Suprapubic skin (tissue), 4 donors: ENCODE measurements at regions not wholly inside any gene's neighbourhood (a gene's known extent, or its start where the extent isn't known, plus 50 kb on each side); places are given as distances from the start of the nearest gene placed in this dataset.

Experiments used
- DNase-seq, 2 donors: peaks; one replicate each; pipeline ENCODE4 v3.0.0-alpha.2; 2019; ENCODE audit warnings: low spot score in 2 of 2
- H3K27ac ChIP-seq: fragments of 200-600 bp; sonication (generic); one replicate; pipeline ENCODE4 v1.5.1; 2019
- H3K27me3 ChIP-seq: fragments of 200-600 bp; sonication (generic); one replicate; pipeline ENCODE4 v1.5.1; 2019
- H3K36me3 ChIP-seq: fragments of 200-600 bp; sonication (generic); one replicate; pipeline ENCODE4 v1.5.1; 2019
- H3K4me1 ChIP-seq: fragments of 200-600 bp; sonication (generic); one replicate; pipeline ENCODE4 v1.5.1; 2019
- H3K4me3 ChIP-seq: fragments of 200-600 bp; sonication (generic); one replicate; pipeline ENCODE4 v1.5.1; 2019; ENCODE audit warnings: mild to moderate bottlenecking
- H3K9me3 ChIP-seq: fragments of 200-600 bp; sonication (generic); one replicate; pipeline ENCODE4 v1.5.1; 2019
- EP300 ChIP-seq: sonication (generic); formaldehyde crosslinking; IDR thresholded peaks from one replicate; pipeline ENCODE4 v1.6.1; 2017; ENCODE audit warnings: antibody characterized with exemption
- POLR2A ChIP-seq, 2 donors: fragments of 450-650 bp; IDR thresholded peaks; one replicate each; pipeline ENCODE4 v1.6.1; 2017; ENCODE audit warnings: antibody characterized with exemption in 2 of 2, mild to moderate bottlenecking in 2 of 2, moderate library complexity in 2 of 2
- POLR2AphosphoS5 ChIP-seq, 3 donors: sonication (generic); formaldehyde crosslinking; IDR thresholded peaks; one replicate each; pipeline ENCODE4 v1.6.1; 2017; ENCODE audit warnings: antibody characterized with exemption in 3 of 3
- WGBS: methylation state at CpG from one replicate; pipeline ENCODE4 v1.1.5; 2018; 5-methylcytosine and 5-hydroxymethylcytosine counted together
- TF ChIP-seq, protein P1 (sequence below), 2 donors: fragments of 200-600 bp in 1 of 2; fragments of 450-650 bp in 1 of 2; sonication (generic) in 1 of 2; IDR thresholded peaks; one replicate each; pipeline ENCODE4 v1.5.1; 2016 to 2019; ENCODE audit warnings: antibody characterized with exemption in 2 of 2, mild to moderate bottlenecking in 1 of 2, moderate library complexity in 1 of 2

DNA sequence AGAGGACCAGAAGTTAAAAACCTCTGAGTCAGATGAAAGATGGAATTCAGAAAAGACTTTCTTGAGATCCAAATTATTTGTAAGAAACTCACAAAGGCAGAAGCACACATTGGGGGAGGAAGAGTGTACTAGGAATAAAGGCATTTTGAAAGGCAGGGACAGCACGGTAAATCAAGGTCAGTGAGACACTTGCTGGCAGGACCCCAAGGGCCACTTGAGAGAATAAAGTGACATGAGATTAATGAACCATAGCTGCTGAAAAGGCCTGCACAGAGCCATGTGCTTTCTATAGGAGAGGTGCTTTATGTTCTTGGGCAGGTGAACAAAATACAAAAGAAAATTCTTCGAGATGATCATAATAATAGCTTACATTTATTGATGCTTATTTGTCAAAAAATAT lies 929.9 kb upstream of the MBL2 start:
- WGBS = 70% methylated on average over 2 of the region's 2 CpGs
- DNase-seq = no peak
- no peak for TF ChIP-seq POLR2AphosphoS5 (IDR thresholded peaks at IDR 0.05)
- no peak for TF ChIP-seq EP300
- TF ChIP-seq POLR2A (IDR thresholded peaks at IDR 0.05) = no peak
- TF ChIP-seq, protein P1, sequence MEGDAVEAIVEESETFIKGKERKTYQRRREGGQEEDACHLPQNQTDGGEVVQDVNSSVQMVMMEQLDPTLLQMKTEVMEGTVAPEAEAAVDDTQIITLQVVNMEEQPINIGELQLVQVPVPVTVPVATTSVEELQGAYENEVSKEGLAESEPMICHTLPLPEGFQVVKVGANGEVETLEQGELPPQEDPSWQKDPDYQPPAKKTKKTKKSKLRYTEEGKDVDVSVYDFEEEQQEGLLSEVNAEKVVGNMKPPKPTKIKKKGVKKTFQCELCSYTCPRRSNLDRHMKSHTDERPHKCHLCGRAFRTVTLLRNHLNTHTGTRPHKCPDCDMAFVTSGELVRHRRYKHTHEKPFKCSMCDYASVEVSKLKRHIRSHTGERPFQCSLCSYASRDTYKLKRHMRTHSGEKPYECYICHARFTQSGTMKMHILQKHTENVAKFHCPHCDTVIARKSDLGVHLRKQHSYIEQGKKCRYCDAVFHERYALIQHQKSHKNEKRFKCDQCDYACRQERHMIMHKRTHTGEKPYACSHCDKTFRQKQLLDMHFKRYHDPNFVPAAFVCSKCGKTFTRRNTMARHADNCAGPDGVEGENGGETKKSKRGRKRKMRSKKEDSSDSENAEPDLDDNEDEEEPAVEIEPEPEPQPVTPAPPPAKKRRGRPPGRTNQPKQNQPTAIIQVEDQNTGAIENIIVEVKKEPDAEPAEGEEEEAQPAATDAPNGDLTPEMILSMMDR (IDR thresholded peaks at IDR 0.05) = no peak
- Histone ChIP-seq H3K4me3 (no peak overlapping the region), H3K27me3 (no peaks in the 10 kb centered on the region), H3K4me1 (no peaks in the 10 kb centered on the region), H3K9me3 (no peaks in the 10 kb centered on the region), H3K36me3 (no peaks in the 10 kb centered on the region), H3K27ac (no peak overlapping the region)

DNA sequence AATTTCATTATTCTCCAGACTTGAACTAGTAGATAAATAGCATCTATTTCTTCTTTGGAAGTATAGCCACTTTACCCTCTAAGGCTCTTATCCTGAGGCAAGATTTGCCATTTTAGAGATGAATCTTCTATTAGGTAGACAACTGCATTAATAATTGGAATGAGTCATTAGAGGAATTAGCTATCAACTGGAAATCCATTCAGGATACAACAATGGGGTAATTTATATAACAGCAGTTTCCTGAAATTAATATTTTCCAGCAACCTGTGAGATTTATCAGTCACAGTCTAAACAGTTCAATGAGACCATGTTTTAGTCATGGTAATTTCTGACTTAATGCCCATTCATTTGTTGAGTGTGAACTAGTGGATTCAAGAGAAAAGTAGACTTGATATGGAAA lies 928.6 kb upstream of the MBL2 start:
- no peak for TF ChIP-seq EP300
- TF ChIP-seq, protein P1 (IDR thresholded peaks at IDR 0.05) = no peak
- TF ChIP-seq POLR2A (IDR thresholded peaks at IDR 0.05) = no peak
- TF ChIP-seq POLR2AphosphoS5 (IDR thresholded peaks at IDR 0.05) = no peak
- Histone ChIP-seq H3K4me3 (no peak overlapping the region), H3K27me3 (no peaks in the 10 kb centered on the region), H3K36me3 (no peaks in the 10 kb centered on the region), H3K9me3 (no peaks in the 10 kb centered on the region), H3K27ac (no peak overlapping the region), H3K4me1 (no peaks in the 10 kb centered on the region)
- no peak for DNase-seq

DNA sequence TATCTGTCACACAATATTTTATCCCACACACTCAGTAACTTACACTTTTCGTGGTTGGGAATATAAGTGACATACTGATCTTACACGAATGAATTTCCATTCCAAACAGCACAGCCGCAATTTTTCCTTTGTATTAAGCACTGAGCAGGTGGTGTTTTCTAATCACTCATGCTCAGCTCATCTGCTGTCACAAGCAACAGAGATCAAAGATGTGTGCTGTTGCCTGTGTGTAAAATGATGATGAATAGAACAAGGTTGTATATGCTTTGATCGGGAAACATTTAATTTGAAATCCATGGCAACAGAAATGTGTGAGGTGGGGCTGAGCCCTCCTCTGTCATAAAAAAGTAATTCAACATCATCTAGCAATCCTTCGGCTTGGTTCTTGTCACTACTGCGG lies 927.7 kb upstream of the MBL2 start:
- no peak for DNase-seq
- 62% methylated on average over 6 of the region's 6 CpGs for WGBS
- no peak overlapping the region for H3K27ac ChIP-seq
- H3K27me3 ChIP-seq = no peaks in the 10 kb centered on the region
- H3K36me3 ChIP-seq = no peaks in the 10 kb centered on the region
- no peak for TF ChIP-seq POLR2AphosphoS5 (IDR thresholded peaks at IDR 0.05)
- TF ChIP-seq EP300 = no peak
- TF ChIP-seq, protein P1 (IDR thresholded peaks at IDR 0.05) = no peak
- TF ChIP-seq POLR2A (IDR thresholded peaks at IDR 0.05) = no peak
- no peaks in the 10 kb centered on the region for H3K9me3 ChIP-seq
- H3K4me3 ChIP-seq = no peak overlapping the region
- no peaks in the 10 kb centered on the region for H3K4me1 ChIP-seq

DNA sequence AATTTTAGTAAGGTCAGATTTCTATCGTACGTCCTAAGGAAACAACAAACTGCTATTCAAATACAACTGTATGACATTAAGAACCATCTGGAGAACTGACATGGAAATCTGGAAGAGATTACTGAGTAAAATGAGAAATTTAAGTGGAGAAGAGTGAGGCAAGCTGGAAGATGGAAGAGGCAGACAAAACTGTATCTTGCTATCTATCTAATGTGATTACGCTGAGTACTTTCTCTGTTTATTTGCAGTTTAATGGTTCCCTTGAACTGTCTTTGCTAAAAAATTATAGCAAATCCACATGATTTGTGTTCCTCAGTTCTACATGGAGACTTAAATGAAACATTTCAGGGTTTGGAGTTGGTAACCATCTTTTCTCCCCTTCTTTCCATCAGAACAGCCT lies 927.1 kb upstream of the MBL2 start:
- Histone ChIP-seq H3K36me3 (no peaks in the 10 kb centered on the region), H3K27ac (no peak overlapping the region), H3K4me1 (no peaks in the 10 kb centered on the region), H3K9me3 (no peaks in the 10 kb centered on the region), H3K4me3 (no peak overlapping the region), H3K27me3 (no peaks in the 10 kb centered on the region)
- whole genome bisulfite sequencing = 65% methylated on average over 3 of the region's 3 CpGs
- DNase-seq = no peak
- TF ChIP-seq EP300 (no peak), POLR2A (IDR thresholded peaks at IDR 0.05) (no peak), POLR2AphosphoS5 (IDR thresholded peaks at IDR 0.05) (no peak)
- TF ChIP-seq, protein P1 (IDR thresholded peaks at IDR 0.05) = no peak

DNA sequence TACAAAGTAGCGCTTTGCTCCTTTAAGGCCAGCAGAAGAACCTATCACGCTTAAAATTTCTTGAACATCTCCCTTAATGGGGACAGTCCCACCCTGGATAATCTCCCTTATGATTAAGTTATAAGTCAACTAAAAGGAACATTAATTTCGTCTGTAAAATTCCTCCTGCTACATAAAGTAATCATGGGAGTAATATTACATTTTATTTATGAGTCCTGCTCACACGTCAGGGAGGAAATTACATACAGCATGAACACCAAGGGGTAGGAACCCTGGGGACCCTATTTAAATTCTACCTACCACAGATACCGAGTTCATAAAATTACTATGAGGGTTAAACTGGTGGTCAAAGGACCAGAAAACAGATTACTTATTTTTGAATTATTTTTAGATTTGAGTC lies 926.6 kb upstream of the MBL2 start:
- H3K9me3 ChIP-seq = no peaks in the 10 kb centered on the region

More for the DNA sequence above, 926.6 kb upstream of the MBL2 start:
- 75% methylated on average over 5 of the region's 5 CpGs for WGBS
- no peak for DNase-seq
- TF ChIP-seq, protein P1 (IDR thresholded peaks at IDR 0.05) = no peak
- no peak for TF ChIP-seq POLR2A (IDR thresholded peaks at IDR 0.05)
- TF ChIP-seq POLR2AphosphoS5 (IDR thresholded peaks at IDR 0.05) = no peak
- no peak for TF ChIP-seq EP300
- H3K4me3 ChIP-seq = no peak overlapping the region
- H3K36me3 ChIP-seq = no peaks in the 10 kb centered on the region
- H3K27me3 ChIP-seq = no peaks in the 10 kb centered on the region
- H3K27ac ChIP-seq = no peak overlapping the region
- no peaks in the 10 kb centered on the region for H3K4me1 ChIP-seq
